BLaER1 treated with 17β-estradiol and CSF1 and Interleukin-3, amounts not matched to agents 10 nM and 100 nM (cell line): ENCODE measurements at regions not wholly inside any gene's neighbourhood (a gene's known extent, or its start where the extent isn't known, plus 50 kb on each side); places are given as distances from the start of the nearest gene placed in this dataset.
"Not testable (repeated sequence)": the region's sequence is repeated elsewhere in the genome, so short reads cannot be mapped to it uniquely, and the experiment has no call there.

Experiments used
- H3K27ac ChIP-seq, 11 experiments: shearing (Covaris generic); formaldehyde crosslinking; 2 replicates each; pipeline ENCODE4 v1.8.1; 2022
- H3K27me3 ChIP-seq, 11 experiments: shearing (Covaris generic); formaldehyde crosslinking; 2 replicates each; pipeline ENCODE4 v1.8.1; 2022
- H3K36me3 ChIP-seq, 11 experiments: shearing (Covaris generic); formaldehyde crosslinking; 2 replicates each; pipeline ENCODE4 v1.8.1; 2022
- H3K4me1 ChIP-seq, 10 experiments: shearing (Covaris generic); formaldehyde crosslinking; 2 replicates each; pipeline ENCODE4 v1.8.1; 2022
- H3K4me2 ChIP-seq, 11 experiments: shearing (Covaris generic); formaldehyde crosslinking; 2 replicates each; pipeline ENCODE4 v1.8.1; 2022
- H3K4me3 ChIP-seq, 10 experiments: shearing (Covaris generic); formaldehyde crosslinking; 2 replicates each; pipeline ENCODE4 v1.8.1; 2022
- H3K9ac ChIP-seq, 11 experiments: shearing (Covaris generic); formaldehyde crosslinking; 2 replicates each; pipeline ENCODE4 v1.8.1; 2022
- H3K9me3 ChIP-seq, 11 experiments: shearing (Covaris generic); formaldehyde crosslinking; replicated peaks in 1 of 11; 2 replicates each; pipeline ENCODE4 v1.8.1; 2022
- H4K20me1 ChIP-seq, 11 experiments: shearing (Covaris generic); formaldehyde crosslinking; 2 replicates each; pipeline ENCODE4 v1.8.1; 2022
- Cebpa-rat ChIP-seq, 11 experiments: shearing (Covaris generic); IDR thresholded peaks; 2 replicates each; pipeline ENCODE4 v1.8.1; 2022

DNA sequence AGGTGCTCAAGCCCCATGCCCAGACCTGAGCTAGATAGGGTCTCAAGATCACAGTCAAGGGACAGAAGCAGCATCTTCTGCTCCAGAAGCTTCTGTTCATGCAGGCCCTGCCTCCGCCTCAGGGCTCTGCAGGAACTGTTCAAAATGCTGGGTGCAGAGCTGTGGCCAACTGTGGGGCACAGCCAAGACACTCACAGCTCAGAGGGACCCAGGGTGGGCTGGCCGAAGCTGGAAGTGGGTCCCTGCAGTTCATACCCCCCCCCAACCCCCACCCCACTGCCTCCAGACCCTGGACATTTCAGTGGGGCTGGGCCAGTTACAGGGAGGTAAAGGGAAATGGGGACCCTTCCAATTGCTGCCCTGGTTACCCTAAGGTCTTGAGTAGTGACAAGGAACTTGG, 129.0 kb downstream of the CRYBB2 start:
- no peak overlapping the region for H3K27ac ChIP-seq
- peaks cover 54 to 84% (median 71%) of the 10 kb centered on the region in 11 experiments for H3K36me3 ChIP-seq
- H4K20me1 ChIP-seq, result peaks cover 0 to 21% (median 7%) of the 10 kb centered on the region in 11 experiments; a peak in 4 of 22 replicates
- no peak overlapping the region for H3K9ac ChIP-seq
- no peaks in the 10 kb centered on the region for H3K27me3 ChIP-seq
- H3K9me3 ChIP-seq, result peaks cover 0 to 25% (median 10%) of the 10 kb centered on the region in 11 experiments; a peak in 13 of 22 replicates
- no peak for TF ChIP-seq Cebpa-rat (IDR thresholded peaks at IDR 0.05)
- no peak overlapping the region for H3K4me2 ChIP-seq
- H3K4me3 ChIP-seq, result no peak overlapping the region
- H3K4me1 ChIP-seq, result peaks cover 0 to 25% (median 10%) of the 10 kb centered on the region in 10 experiments; a peak in 11 of 20 replicates

- Histone ChIP-seq H3K4me1 (peaks cover 0 to 24% (median 9%) of the 10 kb centered on the region in 10 experiments; a peak in 11 of 20 replicates), H4K20me1 (peaks cover 0 to 21% (median 8%) of the 10 kb centered on the region in 11 experiments; a peak in 7 of 22 replicates), H3K9me3 (peaks cover 0 to 21% (median 10%) of the 10 kb centered on the region in 11 experiments; a peak in 13 of 22 replicates), H3K36me3 (peaks cover 60 to 90% (median 77%) of the 10 kb centered on the region in 11 experiments)
- H3K9ac ChIP-seq, H3K27me3 ChIP-seq, H3K4me2 ChIP-seq, H3K4me3 ChIP-seq, H3K27ac ChIP-seq: not testable (repeated sequence)
These were observed 129.6 kb downstream of the CRYBB2 start for GRCh38 chr22:25348996-25349395.

DNA sequence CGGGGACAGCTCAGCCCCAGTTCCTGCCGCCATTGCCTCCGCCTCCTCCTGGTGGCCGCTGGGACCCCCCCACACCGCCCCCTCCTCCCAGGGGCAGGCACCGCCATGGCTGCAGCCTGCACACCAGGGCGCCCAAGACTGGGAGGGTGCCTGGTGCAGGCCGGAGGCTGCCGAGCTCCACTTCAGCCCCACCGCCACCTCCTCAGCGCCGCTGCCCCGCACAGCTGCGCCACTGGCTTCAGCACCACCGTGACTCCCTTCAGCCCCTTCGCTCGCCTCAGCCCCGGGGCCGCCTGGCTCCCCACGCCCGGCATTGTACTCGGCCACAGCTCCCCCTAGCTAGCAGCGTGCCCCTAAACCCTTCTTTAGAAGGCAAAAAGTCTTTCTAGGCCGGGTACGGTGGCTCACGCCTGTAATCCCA, 131.1 kb downstream of the CRYBB2 start:
- H4K20me1 ChIP-seq, result peaks cover 0 to 33% (median 19%) of the 10 kb centered on the region in 11 experiments; a peak in 10 of 22 replicates
- no peak overlapping the region for H3K27ac ChIP-seq
- no peaks in the 10 kb centered on the region for H3K27me3 ChIP-seq
- H3K9ac ChIP-seq, result no peak overlapping the region
- H3K4me1 ChIP-seq, result peaks cover 0 to 22% (median 4%) of the 10 kb centered on the region in 10 experiments; a peak in 17 of 20 replicates
- H3K4me2 ChIP-seq, result no peak overlapping the region
- no peak overlapping the region for H3K4me3 ChIP-seq
- TF ChIP-seq Cebpa-rat (IDR thresholded peaks at IDR 0.05), result no peak
- H3K9me3 ChIP-seq, result peaks cover 0 to 10% (median 0%) of the 10 kb centered on the region in 11 experiments; a peak in 3 of 22 replicates
- peaks cover 75 to 96% (median 88%) of the 10 kb centered on the region in 11 experiments for H3K36me3 ChIP-seq

DNA sequence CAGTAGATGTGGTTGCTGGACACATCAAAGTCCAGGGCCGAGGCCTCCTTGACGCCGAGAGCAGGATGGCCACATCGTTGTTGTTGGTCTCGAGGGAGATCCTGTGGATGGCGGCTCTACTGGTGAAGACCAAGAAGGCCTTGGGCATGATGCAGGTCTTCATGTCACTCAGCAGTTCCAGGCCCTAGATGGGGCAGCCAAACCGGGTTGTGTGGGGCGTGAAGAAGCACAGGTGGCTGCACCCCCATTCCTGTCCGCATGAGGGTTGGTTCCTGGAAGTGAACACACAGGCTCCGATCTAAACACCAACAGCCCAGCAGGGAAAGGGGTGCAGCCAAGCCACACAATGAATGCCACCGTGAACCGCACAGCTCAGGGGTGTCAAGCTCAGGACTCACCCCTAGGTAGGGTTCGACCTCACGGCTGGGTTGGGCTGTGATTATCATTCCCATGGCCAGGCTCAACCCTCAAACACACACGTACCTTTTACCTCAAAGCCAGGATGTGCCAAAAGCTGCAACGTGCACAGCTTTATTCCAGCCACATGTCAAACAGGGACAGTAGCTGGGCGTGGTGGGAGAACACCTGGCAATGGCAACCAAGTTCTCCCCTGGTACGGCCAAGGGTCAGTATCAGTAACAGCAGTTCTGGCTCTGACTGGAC, 132.3 kb downstream of the CRYBB2 start:
- Histone ChIP-seq H3K9me3 (peaks cover 0 to 8% (median 0%) of the 10 kb centered on the region in 11 experiments; a peak in 3 of 22 replicates), H3K4me1 (peaks cover 0 to 34% (median 16%) of the 10 kb centered on the region in 10 experiments; a peak in 17 of 20 replicates), H3K4me2 (no peak overlapping the region), H4K20me1 (peaks cover 0 to 45% (median 26%) of the 10 kb centered on the region in 11 experiments; a peak in 15 of 22 replicates), H3K36me3 (peaks cover 71 to 99% (median 86%) of the 10 kb centered on the region in 11 experiments), H3K4me3 (no peak overlapping the region), H3K9ac (no peak overlapping the region), H3K27ac (no peak overlapping the region), H3K27me3 (no peaks in the 10 kb centered on the region)
- no peak for TF ChIP-seq Cebpa-rat (IDR thresholded peaks at IDR 0.05)

DNA sequence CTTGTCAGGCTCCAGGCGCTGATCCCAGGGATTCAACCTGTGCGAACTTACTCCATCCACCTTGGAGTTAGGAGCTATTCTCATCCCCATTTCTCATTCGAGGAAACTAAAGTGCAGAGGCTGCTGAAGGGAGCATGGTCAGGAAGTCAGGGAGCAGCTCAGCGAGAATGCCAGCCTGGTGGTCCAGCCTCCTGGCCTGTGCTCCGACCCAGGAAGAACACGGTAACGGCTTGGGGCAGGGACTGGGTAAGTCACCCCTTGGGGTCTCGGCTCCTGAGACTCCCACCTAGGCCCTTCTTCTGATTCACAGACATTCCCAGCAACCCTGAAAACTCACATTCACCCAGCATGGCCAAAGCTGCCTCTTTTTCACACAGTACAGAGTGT, 132.8 kb downstream of the CRYBB2 start:
- Histone ChIP-seq H3K9ac (no peak overlapping the region), H4K20me1 (peaks cover 0 to 50% (median 31%) of the 10 kb centered on the region in 11 experiments; a peak in 15 of 22 replicates), H3K4me1 (peaks cover 0 to 39% (median 21%) of the 10 kb centered on the region in 10 experiments; a peak in 17 of 20 replicates), H3K27me3 (no peaks in the 10 kb centered on the region), H3K27ac (no peak overlapping the region), H3K36me3 (peaks cover 72 to 99% (median 86%) of the 10 kb centered on the region in 11 experiments), H3K4me2 (no peak overlapping the region), H3K9me3 (peaks cover 0 to 3% (median 0%) of the 10 kb centered on the region in 11 experiments; a peak in 2 of 22 replicates), H3K4me3 (no peak overlapping the region)
- TF ChIP-seq Cebpa-rat (IDR thresholded peaks at IDR 0.05), result no peak

GRCh38 chr22:25353516-25354445, 134.3 kb downstream of the CRYBB2 start:
- Histone ChIP-seq H3K27ac (no peak overlapping the region), H3K4me1 (peaks cover 11 to 54% (median 36%) of the 10 kb centered on the region in 10 experiments), H3K9ac (no peak overlapping the region), H3K4me2 (no peak overlapping the region; a peak in 1 of 22 replicates), H3K9me3 (no peaks in the 10 kb centered on the region), H3K27me3 (no peaks in the 10 kb centered on the region), H3K36me3 (peaks cover 67 to 95% (median 85%) of the 10 kb centered on the region in 11 experiments), H4K20me1 (peaks cover 10 to 65% (median 45%) of the 10 kb centered on the region in 11 experiments; a peak in 16 of 22 replicates), H3K4me3 (no peak overlapping the region)
- no peak for TF ChIP-seq Cebpa-rat (IDR thresholded peaks at IDR 0.05)

GRCh38 chr22:25354456-25354855, 135.0 kb downstream of the CRYBB2 start:
- Histone ChIP-seq H3K9ac (no peak overlapping the region), H3K9me3 (no peaks in the 10 kb centered on the region), H3K4me3 (no peak overlapping the region), H3K27me3 (no peaks in the 10 kb centered on the region), H4K20me1 (peaks cover 12 to 70% (median 50%) of the 10 kb centered on the region in 11 experiments; a peak in 16 of 22 replicates), H3K36me3 (peaks cover 74 to 98% (median 86%) of the 10 kb centered on the region in 11 experiments), H3K4me2 (no peak overlapping the region; a peak in 1 of 22 replicates), H3K27ac (no peak overlapping the region), H3K4me1 (peaks cover 13 to 61% (median 43%) of the 10 kb centered on the region in 10 experiments)
- TF ChIP-seq Cebpa-rat (IDR thresholded peaks at IDR 0.05), result no peak

DNA sequence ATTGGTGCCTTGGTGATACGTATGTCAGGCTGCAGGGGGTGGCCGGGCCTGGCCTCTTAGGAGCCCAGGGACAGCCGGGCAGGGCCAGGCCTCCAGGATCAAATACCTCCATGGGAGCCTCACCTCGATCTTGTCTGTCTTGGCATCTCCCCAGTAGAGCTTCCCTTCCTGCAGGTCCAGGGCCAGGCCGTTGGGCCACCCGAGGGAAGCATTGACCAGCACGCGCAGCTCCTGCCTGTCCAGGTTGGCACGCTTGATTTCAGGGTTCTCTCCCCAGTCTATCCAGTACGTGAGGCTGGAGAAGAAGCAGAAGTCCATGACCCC, 137.7 kb downstream of the CRYBB2 start:
- no peak overlapping the region; a peak in 1 of 20 replicates for H3K4me3 ChIP-seq
- peaks cover 13 to 78% (median 66%) of the 10 kb centered on the region in 10 experiments for H3K4me1 ChIP-seq
- no peaks in the 10 kb centered on the region for H3K27me3 ChIP-seq
- H4K20me1 ChIP-seq, result peaks cover 20 to 83% (median 68%) of the 10 kb centered on the region in 11 experiments; a peak in 21 of 22 replicates
- no peak for TF ChIP-seq Cebpa-rat (IDR thresholded peaks at IDR 0.05)
- peaks cover 71 to 94% (median 84%) of the 10 kb centered on the region in 11 experiments for H3K36me3 ChIP-seq
- peak overlapping the region in 4 of 11 experiments; percentile 62 to 75 (median 70); a peak in 4 of 22 replicates for H3K27ac ChIP-seq
- no peaks in the 10 kb centered on the region for H3K9me3 ChIP-seq
- peak overlapping the region in 9 of 11 experiments; percentile 46 to 91 (median 88); a peak in 18 of 22 replicates for H3K4me2 ChIP-seq
- no peak overlapping the region for H3K9ac ChIP-seq
